GM19452 (cell line): ENCODE measurements at regions not wholly inside any gene's neighbourhood (a gene's known extent, or its start where the extent isn't known, plus 50 kb on each side); places are given as distances from the start of the nearest gene placed in this dataset.

Source experiments
- ATAC-seq: cut with Tn5 transposase; IDR thresholded peaks from one replicate; pipeline ENCODE4 v1.9.1; 2021; ENCODE audit not compliant: unreplicated experiment

DNA sequence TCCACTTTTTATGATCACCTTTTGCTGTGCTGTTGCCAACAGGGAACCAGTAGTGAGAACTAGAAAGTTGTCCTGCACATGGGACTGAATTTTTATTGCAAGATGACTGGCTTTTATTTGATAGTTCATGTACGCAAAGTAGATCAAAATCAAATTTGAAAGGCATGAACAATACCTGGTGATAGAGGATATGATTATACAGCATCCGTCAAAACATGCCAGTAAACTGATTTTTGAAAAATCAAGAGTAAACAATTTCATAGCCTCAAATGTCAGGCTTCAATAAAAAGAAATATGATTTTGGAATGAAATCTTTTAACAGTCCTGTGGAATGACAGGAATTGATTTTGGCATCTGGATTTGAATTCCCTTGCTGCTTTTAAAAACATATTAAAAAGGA is 219.6 kb upstream of the LRRN1 start:
- ATAC-seq: no peak

DNA sequence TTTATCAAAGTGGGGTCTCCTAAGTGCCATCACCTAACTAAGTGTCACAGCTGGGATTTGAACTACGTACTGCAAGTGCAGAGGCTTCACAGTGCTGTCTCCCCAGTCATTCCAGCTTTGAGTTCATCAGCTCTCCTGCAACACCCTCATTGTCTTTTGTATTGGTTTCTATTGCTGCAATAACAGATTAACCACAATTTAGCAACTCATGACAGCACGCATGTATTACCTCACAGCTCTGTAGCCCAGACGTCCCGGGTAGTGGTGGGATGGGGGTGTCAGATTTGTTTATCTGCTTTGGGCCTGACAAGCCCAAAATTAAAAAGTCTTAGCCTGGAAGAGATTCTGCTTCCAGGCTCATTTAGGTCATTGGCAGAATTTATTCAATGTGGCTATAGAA is 220.5 kb upstream of the LRRN1 start:
- no peak for ATAC-seq

DNA sequence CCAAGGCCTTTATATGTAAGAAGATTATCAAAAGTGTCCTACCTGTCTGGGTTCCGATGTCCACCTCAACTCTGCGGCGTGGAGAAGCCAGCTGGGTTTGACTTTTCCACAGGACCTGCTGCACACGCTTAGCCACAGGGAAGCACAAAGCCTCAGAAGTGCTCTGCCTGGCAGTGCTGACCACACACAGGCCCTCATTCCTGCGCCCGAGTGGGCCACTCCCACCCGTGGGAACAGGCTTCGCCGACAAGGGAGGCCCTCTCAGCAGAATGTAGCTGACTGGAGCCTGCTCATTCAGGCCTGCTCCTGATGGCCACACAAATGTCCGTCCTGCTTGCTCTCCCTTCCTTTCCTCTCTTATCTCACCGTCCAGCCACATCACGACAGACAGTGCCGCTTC is 221.4 kb upstream of the LRRN1 start:
- no peak for ATAC-seq

DNA sequence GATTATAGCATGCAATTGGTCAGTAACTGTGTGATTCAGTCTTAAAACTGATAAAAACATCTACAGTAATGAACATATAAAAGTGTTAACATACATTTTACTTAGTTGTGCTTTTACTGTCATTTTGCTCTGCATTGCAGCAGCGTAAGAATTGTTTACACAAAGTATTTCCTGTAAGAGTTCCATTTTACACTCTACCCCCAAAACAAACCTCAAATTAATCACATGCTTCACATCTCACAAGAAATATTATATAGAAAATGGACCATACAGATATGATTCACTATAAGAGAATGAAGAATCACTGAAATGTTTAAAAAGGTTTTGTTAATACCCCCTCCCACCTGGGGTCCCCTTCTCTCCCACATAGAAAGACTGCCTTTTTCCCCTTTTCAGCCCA is 225.9 kb upstream of the LRRN1 start:
- no peak for ATAC-seq

DNA sequence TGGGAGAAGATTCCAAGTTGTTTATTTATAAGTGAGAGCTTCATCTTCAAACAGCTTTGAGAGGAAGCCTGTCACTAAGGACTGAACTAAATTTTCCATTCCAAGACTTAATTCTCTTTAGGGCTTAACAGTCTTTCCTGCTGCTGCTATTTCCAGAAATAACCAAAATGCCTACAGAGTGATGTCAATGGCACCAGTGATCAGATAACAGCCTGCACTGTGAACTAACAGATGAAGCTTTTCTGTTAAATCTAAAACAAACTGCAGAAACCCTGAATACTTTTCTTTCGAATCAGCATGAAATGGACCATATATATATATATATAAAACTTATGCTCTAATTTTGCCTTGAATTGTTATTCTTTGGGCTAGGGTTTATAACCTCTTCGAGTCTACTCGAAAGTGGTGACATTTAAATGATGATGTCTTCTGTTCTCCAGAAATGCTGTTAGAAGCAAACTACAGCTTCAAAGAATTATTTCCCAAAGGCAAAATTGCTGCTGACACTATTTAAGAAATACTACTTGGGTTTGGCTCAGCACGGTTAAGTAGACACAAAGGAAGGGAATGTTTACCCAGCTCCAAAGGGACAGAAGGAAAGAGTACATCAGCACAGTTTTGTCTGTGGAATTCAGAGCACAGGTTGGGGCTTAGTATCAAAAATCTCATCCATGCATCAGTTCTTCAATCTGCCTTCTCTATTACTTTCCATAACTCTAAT is 238.5 kb upstream of the LRRN1 start:
- ATAC-seq: no peak

DNA sequence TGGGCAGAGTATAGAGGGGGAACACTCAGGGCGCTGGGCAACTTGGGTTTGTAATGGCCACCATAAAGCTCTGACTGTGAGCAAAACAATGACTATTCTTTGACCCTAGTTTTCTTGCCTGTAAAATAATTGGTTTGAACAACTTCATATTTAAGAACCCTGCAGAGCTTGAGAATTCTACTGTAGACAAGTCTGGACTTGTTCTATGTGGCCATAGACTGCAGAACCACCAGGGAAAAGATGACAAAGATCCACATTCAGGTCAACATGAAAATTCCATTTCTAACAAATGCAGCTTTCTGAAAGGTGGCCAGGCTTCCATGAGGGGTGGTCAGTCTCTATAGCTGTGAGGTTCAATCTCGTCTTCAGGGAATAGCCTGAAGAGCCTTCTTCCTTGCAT is 239.4 kb upstream of the LRRN1 start:
- ATAC-seq: no peak

DNA sequence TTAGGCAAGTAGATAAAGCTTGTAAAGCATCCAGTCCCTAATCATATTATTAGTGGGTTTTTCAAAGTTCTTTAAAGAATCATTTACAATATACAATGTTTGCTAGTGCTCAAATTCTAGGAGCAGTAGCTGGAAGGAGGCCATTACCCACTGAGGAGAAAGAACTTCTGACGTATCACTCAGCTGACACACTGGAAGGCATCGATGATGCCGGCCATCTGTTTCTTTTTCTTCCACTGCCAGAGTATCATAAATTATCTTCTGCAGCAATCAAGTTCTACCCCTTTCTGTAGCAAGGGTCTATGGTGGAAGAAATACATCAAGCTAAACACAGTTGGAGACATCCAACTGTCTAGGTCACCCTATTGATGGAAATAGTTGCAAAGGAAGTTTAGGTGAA is 243.2 kb upstream of the LRRN1 start:
- no peak for ATAC-seq

DNA sequence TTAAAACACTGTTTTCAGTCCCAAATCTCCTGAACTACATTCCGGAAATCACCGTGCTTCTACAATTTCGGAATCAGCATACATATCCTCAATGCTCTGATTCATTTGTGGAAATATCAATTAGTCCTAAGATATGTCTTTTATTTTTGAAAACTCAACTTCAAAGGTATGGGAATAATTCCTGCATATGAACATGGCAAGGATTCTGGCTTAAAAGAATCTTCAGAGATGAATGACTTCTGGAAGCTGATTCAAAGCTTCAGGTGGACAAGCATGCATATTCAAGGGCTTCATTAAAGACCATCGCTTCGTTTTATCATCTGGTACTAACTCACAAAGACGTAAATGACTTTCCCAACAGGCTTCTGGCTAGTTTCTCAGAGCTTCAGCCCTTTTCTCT is 246.0 kb upstream of the LRRN1 start:
- no peak for ATAC-seq

DNA sequence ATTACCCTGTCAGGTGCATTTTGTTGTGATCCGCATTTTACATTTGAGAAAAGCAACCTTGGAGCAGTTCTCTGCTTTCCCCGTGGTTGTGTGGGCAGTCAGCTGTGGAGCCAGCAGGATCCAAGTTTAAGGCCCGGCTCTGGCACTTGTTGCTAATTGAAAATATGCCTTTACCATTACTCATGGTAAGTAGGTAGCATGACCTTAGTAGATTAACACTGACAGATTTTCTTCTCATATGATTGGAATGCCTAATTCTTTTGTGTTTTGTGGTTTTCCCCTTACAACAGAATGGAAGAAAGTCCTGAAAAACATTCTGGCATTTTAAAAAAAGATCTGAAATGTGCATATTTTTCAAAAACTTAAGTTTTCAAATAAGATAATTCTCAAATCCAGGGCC is 246.5 kb upstream of the LRRN1 start:
- ATAC-seq: no peak

DNA sequence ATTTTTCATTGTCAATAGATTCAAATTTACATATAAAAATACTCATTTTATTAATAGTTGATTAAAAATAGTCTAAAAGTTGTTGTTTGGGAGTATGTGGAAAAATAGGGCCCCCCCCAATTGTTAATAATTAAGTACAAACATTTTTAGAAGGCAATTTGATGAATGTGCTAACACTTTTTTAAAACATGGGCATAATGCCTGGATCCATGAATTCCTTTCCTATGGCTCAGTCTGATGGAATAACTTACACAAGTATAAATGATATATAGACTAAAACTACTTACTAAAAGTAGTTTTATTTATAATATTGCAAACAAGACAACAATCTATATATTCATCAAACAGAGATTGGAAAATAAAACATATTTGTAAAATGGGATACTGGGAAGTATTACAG is 247.2 kb upstream of the LRRN1 start:
- no peak for ATAC-seq

DNA sequence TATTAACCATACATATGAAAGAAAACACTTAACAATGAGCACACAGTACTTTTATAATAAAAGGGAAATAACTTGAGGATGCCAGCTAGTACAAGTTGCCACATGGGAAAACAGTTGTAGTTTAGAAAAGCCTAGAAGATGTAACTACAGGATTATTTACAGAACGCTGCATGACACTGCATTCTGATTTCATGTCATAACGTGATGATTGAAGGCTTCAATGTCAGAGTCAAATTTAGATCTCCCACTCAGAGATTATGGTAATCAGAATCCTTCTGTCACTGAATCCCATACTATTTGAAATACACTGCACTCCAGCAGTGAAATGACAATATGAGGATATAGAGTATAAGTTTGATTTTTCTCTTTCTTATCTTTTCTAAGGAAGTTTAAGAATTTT is 253.9 kb upstream of the LRRN1 start:
- ATAC-seq: no peak

DNA sequence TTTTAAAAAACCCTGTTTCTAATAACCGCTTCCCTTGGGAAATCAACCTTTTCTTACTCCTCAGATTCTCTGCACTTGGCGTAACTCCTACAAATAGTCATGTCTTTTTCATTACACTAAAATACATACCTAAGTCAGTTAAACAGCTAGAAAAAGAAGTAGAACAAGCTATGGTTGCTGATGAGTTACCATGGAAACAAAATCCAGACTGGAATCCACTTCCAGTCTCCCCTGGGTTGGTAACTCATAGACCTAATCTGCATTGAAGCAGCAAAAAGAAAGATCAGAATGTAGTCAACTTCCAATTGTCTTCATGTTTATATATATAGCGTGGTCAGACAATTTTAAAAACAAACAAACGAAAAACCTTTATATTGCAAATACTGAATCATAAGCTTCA is 260.8 kb upstream of the LRRN1 start:
- ATAC-seq: no peak

DNA sequence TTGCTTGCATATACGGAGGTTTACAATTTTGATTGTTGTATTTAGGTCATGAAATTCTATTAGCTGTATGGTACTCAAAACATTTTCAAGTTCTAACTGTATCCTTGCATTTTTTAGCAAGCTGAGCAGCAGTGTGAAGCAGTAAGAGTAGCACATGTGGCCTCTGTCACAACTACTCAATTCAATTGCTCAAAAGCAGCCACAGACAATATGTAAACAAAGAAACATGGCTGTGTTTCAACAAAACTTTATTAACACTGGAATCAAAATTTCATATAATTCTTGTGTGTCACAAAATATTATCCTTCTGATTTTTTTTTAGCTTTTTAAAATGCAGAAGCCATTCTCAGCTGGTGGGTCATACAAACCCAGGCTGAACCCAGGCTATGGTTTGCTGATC is 266.7 kb upstream of the LRRN1 start:
- ATAC-seq: no peak

DNA sequence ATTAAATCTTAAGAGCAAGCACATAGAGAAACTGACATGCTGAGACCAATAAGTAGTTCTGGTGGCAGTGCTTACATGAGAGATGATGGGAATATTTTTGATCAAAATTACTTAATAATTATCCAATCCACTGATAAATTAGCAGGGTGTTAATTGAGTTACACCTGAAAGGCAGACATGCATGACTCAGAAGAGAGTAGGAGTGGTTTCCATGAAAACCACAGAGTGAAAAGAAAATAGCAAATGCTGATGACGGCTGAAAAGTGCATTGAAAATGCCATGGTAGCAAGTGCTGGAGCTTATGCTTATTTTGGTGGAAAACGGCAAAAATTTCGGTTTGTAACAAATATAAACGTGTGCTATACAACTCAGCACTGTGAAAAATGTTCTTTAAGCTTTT is 267.8 kb upstream of the LRRN1 start:
- ATAC-seq: no peak

DNA sequence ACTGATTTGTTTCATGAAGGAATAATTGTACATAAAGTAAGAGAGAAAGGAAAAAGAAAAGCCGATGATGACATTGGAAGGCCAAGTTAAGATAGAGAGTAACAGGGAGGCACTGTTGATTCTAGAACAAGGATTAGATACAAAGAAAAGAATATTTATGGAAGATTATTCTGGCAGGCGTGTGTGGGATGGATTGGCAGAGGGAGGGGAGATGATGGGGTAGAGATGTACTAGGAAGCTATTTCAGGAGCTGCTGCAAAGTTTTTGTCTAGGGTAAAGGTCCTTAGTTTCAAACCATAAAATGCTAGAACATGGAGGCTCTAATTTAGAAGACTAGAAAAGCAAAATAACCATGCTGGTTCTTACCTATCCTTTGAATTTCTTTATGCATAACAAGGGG is 280.0 kb upstream of the LRRN1 start:
- ATAC-seq: no peak

DNA sequence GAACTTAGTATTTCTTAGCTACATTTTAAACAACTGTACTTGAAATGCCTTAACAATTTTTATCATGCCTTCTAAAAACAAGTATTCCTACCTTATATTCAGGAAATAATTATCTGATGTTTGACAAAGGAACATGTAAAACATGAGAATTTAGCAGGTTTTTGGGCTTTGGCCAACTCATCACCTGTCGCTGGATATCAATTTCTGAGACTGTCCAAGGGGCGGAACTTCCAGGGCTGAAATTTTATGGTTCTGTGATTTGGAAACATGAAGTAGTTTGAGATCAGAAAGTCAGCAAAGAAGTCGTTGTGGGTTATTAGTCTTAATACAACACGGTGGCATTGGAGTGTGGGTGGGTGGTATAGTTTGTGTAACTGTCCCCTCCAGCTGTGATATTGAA is 282.2 kb upstream of the LRRN1 start:
- ATAC-seq: no peak

DNA sequence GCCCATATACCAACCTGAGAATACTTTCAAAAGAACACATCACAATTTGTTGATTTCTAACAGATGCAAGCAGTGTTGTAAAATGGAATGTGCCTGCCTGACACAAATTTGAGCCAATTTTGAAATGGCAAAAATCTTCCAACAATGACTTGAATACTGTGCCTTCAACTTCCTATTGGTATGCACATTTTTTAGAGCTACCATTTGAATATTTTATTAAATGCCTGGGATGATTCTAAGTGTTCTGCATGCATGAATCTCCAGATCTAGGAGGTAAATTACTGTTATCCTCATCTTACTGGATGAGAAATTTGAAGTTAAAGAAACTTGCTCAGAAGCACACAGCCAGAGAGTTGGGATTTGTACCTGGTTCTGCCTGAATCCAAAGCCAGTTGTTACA is 282.8 kb upstream of the LRRN1 start:
- ATAC-seq: no peak

DNA sequence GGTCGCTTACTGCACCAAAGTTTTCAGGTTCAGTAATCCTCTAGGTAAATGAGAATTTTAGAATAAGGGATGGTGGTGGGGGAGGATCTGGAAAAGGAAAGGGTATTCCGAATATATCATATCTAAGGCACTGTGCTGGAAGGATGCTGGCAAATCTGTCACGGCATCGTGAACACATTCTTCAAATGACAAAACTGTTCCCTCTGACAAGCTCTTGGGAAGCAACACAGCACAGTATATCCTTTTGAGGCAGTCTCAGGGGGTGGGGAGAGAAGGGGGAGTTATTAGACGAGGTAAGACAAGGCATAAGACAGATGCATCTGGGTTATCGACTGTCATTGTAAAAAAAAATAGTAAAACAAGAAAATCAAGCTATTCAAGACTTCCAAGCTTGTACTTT is 289.6 kb upstream of the LRRN1 start:
- no peak for ATAC-seq

DNA sequence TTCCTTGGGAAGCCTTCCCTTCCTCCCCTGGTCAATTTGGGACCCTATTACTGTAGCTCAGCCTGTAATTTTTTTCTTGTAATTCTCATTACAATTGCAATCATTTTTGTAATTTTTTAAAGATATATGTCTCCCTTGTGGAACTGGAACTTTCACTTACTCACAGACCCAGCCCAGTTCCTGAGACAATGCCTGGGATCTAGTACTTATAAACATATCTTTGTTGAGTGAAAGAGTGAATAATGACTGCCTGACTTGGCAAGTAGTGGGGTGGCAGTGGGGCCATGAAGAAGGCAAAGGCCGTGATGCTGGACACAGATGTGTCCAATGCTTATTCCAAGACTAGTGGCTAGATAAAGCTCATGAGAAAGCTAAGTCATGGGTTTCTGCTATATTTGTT is 294.5 kb upstream of the LRRN1 start:
- no peak for ATAC-seq

DNA sequence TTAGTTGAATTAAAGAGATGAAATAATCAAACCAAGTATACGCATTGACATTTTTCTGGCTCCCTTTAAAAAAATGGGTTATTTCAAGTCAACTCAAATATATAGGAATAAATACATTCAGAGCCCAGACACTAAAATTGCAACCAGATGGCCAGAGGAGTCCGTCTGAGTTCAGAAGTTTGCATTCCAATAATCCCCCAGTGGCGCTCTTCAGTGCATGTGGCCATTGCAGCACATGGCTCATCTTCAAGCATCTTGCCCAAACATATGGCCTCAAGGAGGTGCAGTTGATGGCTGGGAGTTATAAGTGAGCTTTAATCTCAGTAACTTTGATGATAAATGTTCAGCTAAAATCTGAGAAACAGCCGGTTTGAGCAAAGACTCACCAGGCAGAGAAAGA is 295.8 kb upstream of the LRRN1 start:
- ATAC-seq: no peak

DNA sequence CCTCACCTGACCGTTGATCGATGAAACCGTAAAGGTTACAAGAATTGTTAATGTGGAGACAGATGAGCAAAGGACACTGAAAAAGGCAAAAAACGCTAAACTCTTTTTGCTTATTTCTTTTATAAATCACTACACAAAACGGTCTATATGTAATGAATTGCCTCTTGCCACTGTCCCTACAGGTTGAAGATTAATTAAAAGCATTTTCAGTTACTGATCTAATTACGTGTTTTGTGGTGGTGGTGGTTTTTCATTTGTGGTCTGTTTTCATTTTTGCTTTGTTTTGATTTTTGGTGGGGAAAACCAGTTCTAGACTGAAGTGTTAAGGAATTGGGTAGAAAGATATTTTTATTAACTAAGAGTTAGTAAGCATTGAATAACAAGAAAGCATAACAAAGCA is 299.2 kb upstream of the LRRN1 start:
- no peak for ATAC-seq

DNA sequence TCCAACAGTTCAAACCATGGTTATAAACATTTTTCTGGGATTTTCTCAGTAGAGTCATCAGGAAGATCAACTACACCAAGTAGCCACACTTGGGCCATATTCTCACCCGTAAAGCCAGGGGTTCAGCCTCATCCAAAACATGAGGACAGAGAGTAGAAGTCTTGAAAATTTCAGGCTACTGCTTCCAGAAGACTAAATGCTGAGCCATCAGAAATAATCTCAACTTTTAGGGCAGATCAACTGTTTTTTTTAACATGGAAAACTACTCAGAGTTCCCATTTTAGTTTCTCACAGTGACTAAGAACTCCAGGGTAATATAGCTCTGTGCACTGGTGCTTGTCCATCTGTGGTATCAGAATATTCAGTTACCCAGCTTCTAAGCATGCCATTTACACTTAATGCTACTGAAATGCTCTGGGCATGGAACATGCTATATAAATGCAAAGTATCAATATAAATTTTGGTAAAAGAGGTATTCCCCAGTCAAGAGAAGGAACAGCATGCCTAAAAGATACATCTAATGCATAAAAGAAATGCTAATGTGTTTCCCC is 300.1 kb upstream of the LRRN1 start:
- no peak for ATAC-seq

DNA sequence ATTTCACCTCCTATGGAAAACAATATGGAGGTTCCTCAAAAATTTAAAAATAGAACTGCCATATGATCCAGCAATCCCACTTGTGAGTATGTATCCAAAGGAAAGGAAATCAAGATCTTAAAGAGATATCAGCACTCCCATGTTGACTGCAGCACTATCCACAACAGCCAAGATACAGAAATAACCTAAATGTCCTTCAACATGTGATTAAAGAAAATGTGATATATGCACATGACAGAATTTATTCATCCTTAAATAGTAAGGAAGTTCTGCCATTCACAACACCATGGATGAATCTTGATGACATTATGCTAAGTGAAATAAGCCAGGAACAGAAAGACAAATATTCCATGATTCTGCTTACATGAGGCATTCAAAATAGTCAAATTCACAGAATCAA is 303.6 kb upstream of the LRRN1 start:
- no peak for ATAC-seq
